Liver (tissue), 8 donors: ENCODE measurements at regions not wholly inside any gene's neighbourhood (a gene's known extent, or its start where the extent isn't known, plus 50 kb on each side); places are given as distances from the start of the nearest gene placed in this dataset.

Experiments
- DNase-seq: peaks from one replicate; pipeline ENCODE4 v3.0.0-alpha.2; 2017; ENCODE audit warnings: low spot score
- H3K27ac ChIP-seq, 2 donors: one replicate each; pipeline ENCODE4 v1.7.0; 2013; ENCODE audit warnings: inconsistent platforms in 2 of 2, low read length in 2 of 2, control low read depth in 1 of 2, low read depth in 1 of 2, mild to moderate bottlenecking in 1 of 2
- H3K27me3 ChIP-seq, 4 donors: one replicate each; pipeline versions ENCODE4 v1.6.1 to v1.7.0; 2013; ENCODE audit warnings: low read length in 3 of 4, inconsistent platforms in 1 of 4, mild to moderate bottlenecking in 1 of 4, moderate library complexity in 1 of 4; ENCODE audit not compliant: control insufficient read depth in 4 of 4, insufficient read depth in 4 of 4
- H3K36me3 ChIP-seq, 4 donors: one replicate each; pipeline versions ENCODE4 v1.6.1 to v1.7.0; 2013; ENCODE audit warnings: low read length in 3 of 4, mild to moderate bottlenecking in 3 of 4, low read depth in 1 of 4, moderate library complexity in 1 of 4; ENCODE audit not compliant: control insufficient read depth in 4 of 4, insufficient read depth in 3 of 4
- H3K4me1 ChIP-seq, 4 donors: one replicate each; pipeline versions ENCODE4 v1.6.1 to v1.7.0; 2013; ENCODE audit warnings: low read length in 3 of 4, mild to moderate bottlenecking in 3 of 4, moderate library complexity in 1 of 4; ENCODE audit not compliant: control insufficient read depth in 4 of 4, insufficient read depth in 4 of 4
- H3K4me3 ChIP-seq, 3 donors: one replicate each; pipeline versions ENCODE4 v1.6.1 to v1.7.0; 2013; ENCODE audit warnings: low read length in 3 of 3, control low read depth in 1 of 3, low read depth in 1 of 3, mild to moderate bottlenecking in 1 of 3
- H3K9ac ChIP-seq, 2 donors: one replicate each; pipeline ENCODE4 v1.7.0; 2013; ENCODE audit warnings: low read length in 2 of 2, mild to moderate bottlenecking in 2 of 2, moderate library complexity in 2 of 2, control low read depth in 1 of 2, low read depth in 1 of 2
- H3K9me3 ChIP-seq, 4 donors: one replicate each; pipeline versions ENCODE4 v1.6.1 to v1.7.0; 2013; ENCODE audit warnings: low read length in 3 of 4; ENCODE audit not compliant: control insufficient read depth in 4 of 4
- EGR1 ChIP-seq, 2 donors: IDR thresholded peaks; 2 replicates each; pipeline ENCODE4 v1.6.1; 2016 to 2018; ENCODE audit warnings: antibody characterized with exemption in 2 of 2, low read depth in 2 of 2
- FOXA1 ChIP-seq: IDR thresholded peaks from 2 replicates; pipeline ENCODE4 v1.6.1; 2016; ENCODE audit warnings: antibody characterized with exemption
- FOXA2 ChIP-seq: IDR thresholded peaks from 2 replicates; pipeline ENCODE4 v1.6.1; 2016; ENCODE audit warnings: antibody characterized with exemption
- GABPA ChIP-seq, 2 donors: IDR thresholded peaks in 1 of 2; conservative IDR thresholded peaks in 1 of 2; 2 replicates each; pipeline ENCODE4 v1.6.1; 2016; ENCODE audit warnings: antibody characterized with exemption in 2 of 2, mild to moderate bottlenecking in 1 of 2, moderate library complexity in 1 of 2
- HNF4G ChIP-seq: IDR thresholded peaks from 2 replicates; pipeline ENCODE4 v1.6.1; 2016; ENCODE audit warnings: antibody characterized with exemption
- JUND ChIP-seq, 2 donors: IDR thresholded peaks; 2 replicates each; pipeline ENCODE4 v1.6.1; 2016; ENCODE audit warnings: antibody characterized with exemption in 2 of 2
- NR2F2 ChIP-seq: IDR thresholded peaks from 2 replicates; pipeline ENCODE4 v1.6.1; 2016; ENCODE audit warnings: antibody characterized with exemption
- RAD21 ChIP-seq, 2 donors: IDR thresholded peaks; 2 replicates each; pipeline ENCODE4 v1.6.1; 2016; ENCODE audit warnings: antibody characterized with exemption in 2 of 2, mild to moderate bottlenecking in 2 of 2
- RXRA ChIP-seq, 2 donors: IDR thresholded peaks; 2 replicates each; pipeline ENCODE4 v1.6.1; 2017 to 2018; ENCODE audit warnings: antibody characterized with exemption in 2 of 2, mild to moderate bottlenecking in 1 of 2
- SP1 ChIP-seq: IDR thresholded peaks from 2 replicates; pipeline ENCODE4 v1.6.1; 2018; ENCODE audit warnings: antibody characterized with exemption, mild to moderate bottlenecking
- TAF1 ChIP-seq: conservative IDR thresholded peaks from 2 replicates; pipeline ENCODE4 v1.6.1; 2016; ENCODE audit warnings: antibody characterized with exemption, mild to moderate bottlenecking
- YY1 ChIP-seq: IDR thresholded peaks from 2 replicates; pipeline ENCODE4 v1.6.1; 2016; ENCODE audit warnings: antibody characterized with exemption, mild to moderate bottlenecking
- WGBS: extraction: QIAGEN DNeasy Blood & Tissue Kit; methylation state at CpG from one replicate; pipeline ENCODE4 v1.1.7; 2013; 5-methylcytosine and 5-hydroxymethylcytosine counted together
- TF ChIP-seq, protein P1 (sequence below): fragments of 150-350 bp; IDR thresholded peaks from 2 replicates; pipeline ENCODE4 v1.5.1; 2017; ENCODE audit warnings: improper control_type of control experiment, low read depth, low read length; ENCODE audit not compliant: missing input control
- TF ChIP-seq, protein P2 (sequence below): IDR thresholded peaks from 2 replicates; pipeline ENCODE4 v1.6.1; 2016; ENCODE audit warnings: antibody characterized with exemption, mild to moderate bottlenecking
- TF ChIP-seq, protein P3 (sequence below): IDR thresholded peaks from 2 replicates; pipeline ENCODE4 v1.6.1; 2016; ENCODE audit warnings: antibody characterized with exemption
- TF ChIP-seq, protein P4 (sequence below): IDR thresholded peaks from 2 replicates; pipeline ENCODE4 v1.6.1; 2016; ENCODE audit warnings: antibody characterized with exemption
- TF ChIP-seq, protein P5 (sequence below): IDR thresholded peaks from 2 replicates; pipeline ENCODE4 v1.6.1; 2016; ENCODE audit warnings: antibody characterized with exemption
- donor health status: healthy.
- donor health status: healthy.
- donor health status: healthy.
- donor health status: healthy.
- donor health status: healthy.

DNA sequence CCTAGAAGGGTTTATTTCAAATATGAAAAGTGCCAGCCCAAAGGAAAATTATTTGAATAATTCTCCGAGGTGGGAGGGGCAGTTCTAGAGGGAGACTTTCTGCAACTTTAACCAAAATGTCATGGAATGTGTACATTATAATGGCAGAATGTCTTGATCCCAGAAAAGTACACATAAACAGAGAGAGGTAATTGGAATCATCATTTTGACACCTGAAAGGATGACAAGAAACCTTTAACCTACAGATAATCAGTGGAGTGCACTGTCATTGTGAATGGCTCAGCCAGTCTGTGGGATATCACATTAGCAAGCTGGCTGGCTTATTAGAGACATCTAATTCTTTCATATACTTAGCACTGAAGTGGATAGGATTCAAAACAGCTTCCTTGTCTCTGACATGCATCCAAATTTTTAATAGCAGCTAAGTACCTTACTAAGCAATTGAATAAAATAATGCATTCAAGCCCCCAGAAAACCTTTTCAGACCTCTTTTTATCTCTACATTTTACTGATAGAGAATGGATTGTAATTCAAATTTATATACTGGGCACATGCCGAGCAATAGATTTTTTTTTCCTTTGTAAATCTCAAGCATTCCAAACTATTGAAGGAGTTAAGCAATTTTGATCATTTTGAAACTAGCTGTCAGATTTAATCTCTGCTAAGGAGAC is 468.6 kb downstream of the COG6 start:
- WGBS = 90% methylated on average over 2 of the region's 2 CpGs
- Histone ChIP-seq H3K27ac (no peak overlapping the region), H3K9me3 (peaks cover 0 to 5% (median 2%) of the 10 kb centered on the region in 4 donors), H3K4me3 (no peak overlapping the region), H3K4me1 (no peaks in the 10 kb centered on the region), H3K9ac (no peak overlapping the region), H3K27me3 (no peaks in the 10 kb centered on the region), H3K36me3 (no peaks in the 10 kb centered on the region)
- TF ChIP-seq, protein P1, sequence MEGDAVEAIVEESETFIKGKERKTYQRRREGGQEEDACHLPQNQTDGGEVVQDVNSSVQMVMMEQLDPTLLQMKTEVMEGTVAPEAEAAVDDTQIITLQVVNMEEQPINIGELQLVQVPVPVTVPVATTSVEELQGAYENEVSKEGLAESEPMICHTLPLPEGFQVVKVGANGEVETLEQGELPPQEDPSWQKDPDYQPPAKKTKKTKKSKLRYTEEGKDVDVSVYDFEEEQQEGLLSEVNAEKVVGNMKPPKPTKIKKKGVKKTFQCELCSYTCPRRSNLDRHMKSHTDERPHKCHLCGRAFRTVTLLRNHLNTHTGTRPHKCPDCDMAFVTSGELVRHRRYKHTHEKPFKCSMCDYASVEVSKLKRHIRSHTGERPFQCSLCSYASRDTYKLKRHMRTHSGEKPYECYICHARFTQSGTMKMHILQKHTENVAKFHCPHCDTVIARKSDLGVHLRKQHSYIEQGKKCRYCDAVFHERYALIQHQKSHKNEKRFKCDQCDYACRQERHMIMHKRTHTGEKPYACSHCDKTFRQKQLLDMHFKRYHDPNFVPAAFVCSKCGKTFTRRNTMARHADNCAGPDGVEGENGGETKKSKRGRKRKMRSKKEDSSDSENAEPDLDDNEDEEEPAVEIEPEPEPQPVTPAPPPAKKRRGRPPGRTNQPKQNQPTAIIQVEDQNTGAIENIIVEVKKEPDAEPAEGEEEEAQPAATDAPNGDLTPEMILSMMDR = no peak
- TF ChIP-seq, protein P2, sequence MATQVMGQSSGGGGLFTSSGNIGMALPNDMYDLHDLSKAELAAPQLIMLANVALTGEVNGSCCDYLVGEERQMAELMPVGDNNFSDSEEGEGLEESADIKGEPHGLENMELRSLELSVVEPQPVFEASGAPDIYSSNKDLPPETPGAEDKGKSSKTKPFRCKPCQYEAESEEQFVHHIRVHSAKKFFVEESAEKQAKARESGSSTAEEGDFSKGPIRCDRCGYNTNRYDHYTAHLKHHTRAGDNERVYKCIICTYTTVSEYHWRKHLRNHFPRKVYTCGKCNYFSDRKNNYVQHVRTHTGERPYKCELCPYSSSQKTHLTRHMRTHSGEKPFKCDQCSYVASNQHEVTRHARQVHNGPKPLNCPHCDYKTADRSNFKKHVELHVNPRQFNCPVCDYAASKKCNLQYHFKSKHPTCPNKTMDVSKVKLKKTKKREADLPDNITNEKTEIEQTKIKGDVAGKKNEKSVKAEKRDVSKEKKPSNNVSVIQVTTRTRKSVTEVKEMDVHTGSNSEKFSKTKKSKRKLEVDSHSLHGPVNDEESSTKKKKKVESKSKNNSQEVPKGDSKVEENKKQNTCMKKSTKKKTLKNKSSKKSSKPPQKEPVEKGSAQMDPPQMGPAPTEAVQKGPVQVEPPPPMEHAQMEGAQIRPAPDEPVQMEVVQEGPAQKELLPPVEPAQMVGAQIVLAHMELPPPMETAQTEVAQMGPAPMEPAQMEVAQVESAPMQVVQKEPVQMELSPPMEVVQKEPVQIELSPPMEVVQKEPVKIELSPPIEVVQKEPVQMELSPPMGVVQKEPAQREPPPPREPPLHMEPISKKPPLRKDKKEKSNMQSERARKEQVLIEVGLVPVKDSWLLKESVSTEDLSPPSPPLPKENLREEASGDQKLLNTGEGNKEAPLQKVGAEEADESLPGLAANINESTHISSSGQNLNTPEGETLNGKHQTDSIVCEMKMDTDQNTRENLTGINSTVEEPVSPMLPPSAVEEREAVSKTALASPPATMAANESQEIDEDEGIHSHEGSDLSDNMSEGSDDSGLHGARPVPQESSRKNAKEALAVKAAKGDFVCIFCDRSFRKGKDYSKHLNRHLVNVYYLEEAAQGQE = no peak
- TF ChIP-seq EGR1 (IDR thresholded peaks at IDR 0.05; ENCODE audit: low read depth in 2 of 2) (no peak), JUND (IDR thresholded peaks at IDR 0.05) (no peak), FOXA1 (no peak), RAD21 (IDR thresholded peaks at IDR 0.05) (no peak), NR2F2 (no peak), TAF1 (no peak), RXRA (IDR thresholded peaks at IDR 0.05) (no peak), YY1 (no peak), GABPA (IDR thresholded peaks at IDR 0.05 in 1 of 2, conservative IDR thresholded peaks at IDR 0.05 in 1 of 2) (no peak), SP1 (no peak)
- TF ChIP-seq, protein P3, sequence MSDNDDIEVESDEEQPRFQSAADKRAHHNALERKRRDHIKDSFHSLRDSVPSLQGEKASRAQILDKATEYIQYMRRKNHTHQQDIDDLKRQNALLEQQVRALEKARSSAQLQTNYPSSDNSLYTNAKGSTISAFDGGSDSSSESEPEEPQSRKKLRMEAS = no peak
- TF ChIP-seq, protein P4, sequence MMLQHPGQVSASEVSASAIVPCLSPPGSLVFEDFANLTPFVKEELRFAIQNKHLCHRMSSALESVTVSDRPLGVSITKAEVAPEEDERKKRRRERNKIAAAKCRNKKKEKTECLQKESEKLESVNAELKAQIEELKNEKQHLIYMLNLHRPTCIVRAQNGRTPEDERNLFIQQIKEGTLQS = no peak
- TF ChIP-seq, protein P5, sequence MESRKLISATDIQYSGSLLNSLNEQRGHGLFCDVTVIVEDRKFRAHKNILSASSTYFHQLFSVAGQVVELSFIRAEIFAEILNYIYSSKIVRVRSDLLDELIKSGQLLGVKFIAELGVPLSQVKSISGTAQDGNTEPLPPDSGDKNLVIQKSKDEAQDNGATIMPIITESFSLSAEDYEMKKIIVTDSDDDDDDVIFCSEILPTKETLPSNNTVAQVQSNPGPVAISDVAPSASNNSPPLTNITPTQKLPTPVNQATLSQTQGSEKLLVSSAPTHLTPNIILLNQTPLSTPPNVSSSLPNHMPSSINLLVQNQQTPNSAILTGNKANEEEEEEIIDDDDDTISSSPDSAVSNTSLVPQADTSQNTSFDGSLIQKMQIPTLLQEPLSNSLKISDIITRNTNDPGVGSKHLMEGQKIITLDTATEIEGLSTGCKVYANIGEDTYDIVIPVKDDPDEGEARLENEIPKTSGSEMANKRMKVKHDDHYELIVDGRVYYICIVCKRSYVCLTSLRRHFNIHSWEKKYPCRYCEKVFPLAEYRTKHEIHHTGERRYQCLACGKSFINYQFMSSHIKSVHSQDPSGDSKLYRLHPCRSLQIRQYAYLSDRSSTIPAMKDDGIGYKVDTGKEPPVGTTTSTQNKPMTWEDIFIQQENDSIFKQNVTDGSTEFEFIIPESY = no peak
- DNase-seq = no peak

DNA sequence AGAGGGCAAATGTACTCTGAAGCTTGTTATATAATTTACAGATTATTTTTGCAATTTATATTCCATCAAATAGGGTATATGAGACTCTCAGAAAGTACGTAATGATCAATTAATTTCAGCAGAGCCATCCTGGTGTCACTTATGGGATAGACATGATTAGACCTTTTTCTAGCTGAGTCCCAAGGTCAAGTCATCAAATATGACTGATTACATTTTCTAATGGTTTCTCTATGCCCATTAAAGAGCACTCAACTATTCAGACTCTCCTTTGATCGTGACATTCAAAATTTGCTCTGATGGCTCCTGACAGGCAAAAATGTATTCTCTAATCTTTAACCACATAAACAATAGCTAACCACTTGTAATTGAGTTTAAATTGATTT is 469.2 kb downstream of the COG6 start:
- H3K27ac ChIP-seq = no peak overlapping the region
- no peaks in the 10 kb centered on the region for H3K36me3 ChIP-seq
- H3K9ac ChIP-seq = no peak overlapping the region
- peaks cover 0 to 5% (median 2%) of the 10 kb centered on the region in 4 donors for H3K9me3 ChIP-seq
- no peak overlapping the region for H3K4me3 ChIP-seq
- no peaks in the 10 kb centered on the region for H3K27me3 ChIP-seq
- H3K4me1 ChIP-seq = no peaks in the 10 kb centered on the region
- no peak for DNase-seq
- 94% methylated on average over 2 of the region's 2 CpGs for WGBS
- TF ChIP-seq, protein P3 = no peak
- TF ChIP-seq, protein P4 = no peak
- TF ChIP-seq JUND (IDR thresholded peaks at IDR 0.05) = no peak
- no peak for TF ChIP-seq TAF1
- TF ChIP-seq SP1 = no peak
- TF ChIP-seq FOXA1 = no peak
- no peak for TF ChIP-seq HNF4G
- no peak for TF ChIP-seq YY1
- TF ChIP-seq, protein P2 = no peak
- no peak for TF ChIP-seq NR2F2
- TF ChIP-seq EGR1 (IDR thresholded peaks at IDR 0.05; ENCODE audit: low read depth in 2 of 2) = no peak
- no peak for TF ChIP-seq FOXA2
- TF ChIP-seq GABPA (IDR thresholded peaks at IDR 0.05 in 1 of 2, conservative IDR thresholded peaks at IDR 0.05 in 1 of 2) = no peak
- no peak for TF ChIP-seq RAD21 (IDR thresholded peaks at IDR 0.05)
